ENCODE measurements at regions not wholly inside any gene's neighbourhood (a gene's known extent, or its start where the extent isn't known, plus 50 kb on each side); places are given as distances from the start of the nearest gene placed in this dataset.

GRCh38 chr13:31972453-31972852 lies 59.1 kb upstream of the FRY start:
- H3K4me3 ChIP-seq (ENCODE audit: low read depth, low read length), result no peak overlapping the region
- ChIA-PET CTCF (no interaction called here), POLR2A (no interaction called here)
- DNase-seq (ENCODE audit: low read depth, low spot score), result no peak
- TF ChIP-seq CTCF (IDR thresholded peaks at IDR 0.05; ENCODE audit: insufficient read depth, low read length, missing control alignments), result no peak

GRCh38 chr13:31978021-31978420 lies 53.6 kb upstream of the FRY start:
- POLR2A ChIA-PET, result no interaction called here
- CTCF ChIA-PET, result no interaction called here
- no peak for TF ChIP-seq CTCF (IDR thresholded peaks at IDR 0.05; ENCODE audit: insufficient read depth, low read length, missing control alignments)
- no peak overlapping the region for H3K4me3 ChIP-seq (ENCODE audit: low read depth, low read length)
- DNase-seq (ENCODE audit: low read depth, low spot score), result no peak

GRCh38 chr13:31980830-31981229 lies 50.7 kb upstream of the FRY start:
- no peak for TF ChIP-seq CTCF (IDR thresholded peaks at IDR 0.05; ENCODE audit: insufficient read depth, low read length, missing control alignments)
- DNase-seq (ENCODE audit: low read depth, low spot score), result no peak
- ChIA-PET CTCF (no interaction called here), POLR2A (no interaction called here)
- no peak overlapping the region for H3K4me3 ChIP-seq (ENCODE audit: low read depth, low read length)

Measured in AG04449 (cell line).